ENCODE measurements at regions not wholly inside any gene's neighbourhood (a gene's known extent, or its start where the extent isn't known, plus 50 kb on each side); places are given as distances from the start of the nearest gene placed in this dataset.

- DNase-seq (ENCODE audit: low read depth, low spot score) = no peak
Measured at GRCh38 chrX:20382518-20383297, 116.0 kb upstream of the RPS6KA3 start.

- no peak for DNase-seq (ENCODE audit: low read depth, low spot score)
Measured at GRCh38 chrX:20382082-20382481, 115.4 kb upstream of the RPS6KA3 start.

GRCh38 chrX:20378233-20378920 lies 111.7 kb upstream of the RPS6KA3 start:
- no peak for DNase-seq (ENCODE audit: low read depth, low spot score)

GRCh38 chrX:20374900-20375438 lies 108.3 kb upstream of the RPS6KA3 start:
- no peak for DNase-seq (ENCODE audit: low read depth, low spot score)

- DNase-seq (ENCODE audit: low read depth, low spot score) = no peak
Measured at GRCh38 chrX:20374450-20374849, 107.7 kb upstream of the RPS6KA3 start.

GRCh38 chrX:20373063-20373462 lies 106.4 kb upstream of the RPS6KA3 start:
- DNase-seq (ENCODE audit: low read depth, low spot score) = no peak

- DNase-seq (ENCODE audit: low read depth, low spot score) = no peak
Measured at GRCh38 chrX:20372533-20372932, 105.8 kb upstream of the RPS6KA3 start.

GRCh38 chrX:20369468-20369867 lies 102.8 kb upstream of the RPS6KA3 start:
- no peak for DNase-seq (ENCODE audit: low read depth, low spot score)

- DNase-seq (ENCODE audit: low read depth, low spot score) = no peak
Measured at GRCh38 chrX:20364238-20364637, 97.5 kb upstream of the RPS6KA3 start.

GRCh38 chrX:20363275-20363674 lies 96.6 kb upstream of the RPS6KA3 start:
- DNase-seq (ENCODE audit: low read depth, low spot score) = no peak

- DNase-seq (ENCODE audit: low read depth, low spot score) = no peak
Measured at GRCh38 chrX:20362268-20363267, 95.9 kb upstream of the RPS6KA3 start.

GRCh38 chrX:20361890-20362262 lies 95.2 kb upstream of the RPS6KA3 start:
- DNase-seq (ENCODE audit: low read depth, low spot score) = no peak

GRCh38 chrX:20361081-20361889 lies 94.6 kb upstream of the RPS6KA3 start:
- DNase-seq (ENCODE audit: low read depth, low spot score) = no peak

- no peak for DNase-seq (ENCODE audit: low read depth, low spot score)
Measured at GRCh38 chrX:20355187-20355586, 88.5 kb upstream of the RPS6KA3 start.

GRCh38 chrX:20354505-20354904 lies 87.8 kb upstream of the RPS6KA3 start:
- DNase-seq (ENCODE audit: low read depth, low spot score) = no peak

- no peak for DNase-seq (ENCODE audit: low read depth, low spot score)
Measured at GRCh38 chrX:20352935-20353336, 86.2 kb upstream of the RPS6KA3 start.

- no peak for DNase-seq (ENCODE audit: low read depth, low spot score)
Measured at GRCh38 chrX:20352504-20352903, 85.8 kb upstream of the RPS6KA3 start.

GRCh38 chrX:20350596-20350995 lies 83.9 kb upstream of the RPS6KA3 start:
- no peak for DNase-seq (ENCODE audit: low read depth, low spot score)

GRCh38 chrX:20348139-20348538 lies 81.4 kb upstream of the RPS6KA3 start:
- no peak for DNase-seq (ENCODE audit: low read depth, low spot score)

- DNase-seq (ENCODE audit: low read depth, low spot score) = no peak
Measured at GRCh38 chrX:20347481-20347880, 80.8 kb upstream of the RPS6KA3 start.

- no peak for DNase-seq (ENCODE audit: low read depth, low spot score)
Measured at GRCh38 chrX:20333672-20334071, 67.0 kb upstream of the RPS6KA3 start.

Measured in smooth muscle cell of the brain vasculature (primary cell).